SK-N-SH (cell line): ENCODE measurements at regions not wholly inside any gene's neighbourhood (a gene's known extent, or its start where the extent isn't known, plus 50 kb on each side); places are given as distances from the start of the nearest gene placed in this dataset.

Source experiments
- CTCF ChIA-PET: fragments of 300-600, 350-600 bp; formaldehyde crosslinking; extraction: SDS; loops from one replicate; lab custom pipeline; 2021; lab: Yijun Ruan, JAX
- POLR2A ChIA-PET: fragments of 350-600 bp; sonication (Branson Sonifier 250); formaldehyde crosslinking; extraction: SDS; loops from one replicate; lab custom pipeline; 2020; ENCODE audit warnings: antibody characterized with exemption, inconsistent platforms; lab: Yijun Ruan, JAX
- DNase-seq: peaks from one replicate; pipeline ENCODE4 v3.0.0; 2012
- H2AFZ ChIP-seq: fragments of 200-600 bp; sonication (generic); 2 replicates; pipeline ENCODE4 v1.8.1; 2016; ENCODE audit warnings: antibody characterized with exemption, mild to moderate bottlenecking, low read depth
- H3F3A ChIP-seq: fragments of 200-600 bp; sonication (generic); replicated peaks from 2 replicates; pipeline ENCODE3; 2016; ENCODE audit warnings: antibody characterized with exemption, mild to moderate bottlenecking; ENCODE audit not compliant: insufficient read depth
- H3K27ac ChIP-seq, 2 experiments: fragments of 200-500 bp in 1 of 2; fragments of 200-600 bp in 1 of 2; sonication (Bioruptor generic) in 1 of 2; sonication (generic), shearing (Covaris generic) in 1 of 2; 2 replicates each; pipeline versions ENCODE4 v1.5.1 to v1.6.1; 2014 to 2016; ENCODE audit warnings: low read depth in 2 of 2, inconsistent platforms in 1 of 2, low read length in 1 of 2, mild to moderate bottlenecking in 1 of 2, mixed read lengths in 1 of 2
- H3K27me3 ChIP-seq: fragments of 200-600 bp; sonication (generic), shearing (Covaris generic); 2 replicates; pipeline ENCODE4 v1.6.1; 2016; ENCODE audit warnings: mixed run types; ENCODE audit not compliant: insufficient read depth
- H3K36me3 ChIP-seq, 2 experiments: fragments of 200-500 bp in 1 of 2; fragments of 200-600 bp in 1 of 2; sonication (Bioruptor generic) in 1 of 2; sonication (generic) in 1 of 2; replicated peaks in 1 of 2; 2 replicates each; pipeline versions ENCODE3 to v1.5.1; 2014 to 2016; ENCODE audit warnings: low read length in 1 of 2, mild to moderate bottlenecking in 1 of 2; ENCODE audit not compliant: insufficient read depth in 2 of 2, control insufficient read depth in 1 of 2
- H3K4me1 ChIP-seq, 2 experiments: fragments of 200-500 bp in 1 of 2; fragments of 200-600 bp in 1 of 2; sonication (Bioruptor generic) in 1 of 2; sonication (generic), shearing (Covaris generic) in 1 of 2; 2 replicates each; pipeline versions ENCODE4 v1.5.1 to v1.6.1; 2014 to 2016; ENCODE audit warnings: low read depth in 1 of 2, low read length in 1 of 2, mixed run types in 1 of 2; ENCODE audit not compliant: insufficient read depth in 2 of 2, control insufficient read depth in 1 of 2
- H3K4me2 ChIP-seq: fragments of 200-600 bp; sonication (generic), shearing (Covaris generic); 2 replicates; pipeline ENCODE4 v1.6.1; 2017; ENCODE audit warnings: mixed run types
- H3K4me3 ChIP-seq, 2 experiments: fragments of 200-500 bp in 1 of 2; fragments of 200-600 bp in 1 of 2; sonication (Bioruptor generic) in 1 of 2; sonication (generic), shearing (Covaris generic) in 1 of 2; 2 replicates each; pipeline versions ENCODE4 v1.5.1 to v1.8.1; 2014 to 2016; ENCODE audit warnings: low read depth in 2 of 2, inconsistent platforms in 1 of 2, low read length in 1 of 2, mild to moderate bottlenecking in 1 of 2, mixed read lengths in 1 of 2, moderate library complexity in 1 of 2
- H3K79me2 ChIP-seq: fragments of 200-600 bp; sonication (generic); 2 replicates; pipeline ENCODE4 v1.8.1; 2017; ENCODE audit warnings: mild to moderate bottlenecking; ENCODE audit not compliant: insufficient read depth
- H3K9ac ChIP-seq: fragments of 200-600 bp; sonication (generic); 2 replicates; pipeline ENCODE4 v1.6.1; 2017; ENCODE audit warnings: mixed run types
- H3K9me2 ChIP-seq: fragments of 200-600 bp; sonication (generic); 2 replicates; pipeline ENCODE4 v1.6.1; 2017; ENCODE audit warnings: mixed run types
- H3K9me3 ChIP-seq: fragments of 200-600 bp; sonication (generic); 2 replicates; pipeline ENCODE4 v1.6.1; 2017; ENCODE audit warnings: mixed run types, mild to moderate bottlenecking, moderate library complexity
- H4K20me1 ChIP-seq: fragments of 200-600 bp; sonication (generic); 2 replicates; pipeline ENCODE4 v1.6.1; 2017; ENCODE audit warnings: mild to moderate bottlenecking, mixed run types; ENCODE audit not compliant: insufficient read depth
- FOSL2 ChIP-seq: IDR thresholded peaks from 2 replicates; pipeline ENCODE4 v1.4.0; 2012; ENCODE audit warnings: low read depth, mild to moderate bottlenecking, moderate library complexity, borderline replicate concordance
- POLR2AphosphoS5 ChIP-seq: IDR thresholded peaks from 2 replicates; pipeline ENCODE4 v1.6.1; 2012; ENCODE audit warnings: low read depth, low read length
- TCF12 ChIP-seq: IDR thresholded peaks from 2 replicates; pipeline ENCODE4 v1.4.0; 2012
- TEAD4 ChIP-seq: IDR thresholded peaks from 2 replicates; pipeline ENCODE4 v1.4.0; 2012; ENCODE audit warnings: mild to moderate bottlenecking, borderline replicate concordance; ENCODE audit not compliant: insufficient read depth
- YY1 ChIP-seq: IDR thresholded peaks from 2 replicates; pipeline ENCODE4 v1.4.0; 2012; ENCODE audit warnings: low read depth, mild to moderate bottlenecking
- WGBS: methylation state at CpG from one replicate; pipeline ENCODE4 v1.1.6; 2017; ENCODE audit warnings: low lambda C conversion rate; 5-methylcytosine and 5-hydroxymethylcytosine counted together
- TF ChIP-seq, protein P1 (sequence below): fragments of 150-350 bp; IDR thresholded peaks from 2 replicates; pipeline ENCODE4 v1.6.1; 2017; ENCODE audit warnings: antibody characterized with exemption, low read length, low read depth, borderline replicate concordance

DNA sequence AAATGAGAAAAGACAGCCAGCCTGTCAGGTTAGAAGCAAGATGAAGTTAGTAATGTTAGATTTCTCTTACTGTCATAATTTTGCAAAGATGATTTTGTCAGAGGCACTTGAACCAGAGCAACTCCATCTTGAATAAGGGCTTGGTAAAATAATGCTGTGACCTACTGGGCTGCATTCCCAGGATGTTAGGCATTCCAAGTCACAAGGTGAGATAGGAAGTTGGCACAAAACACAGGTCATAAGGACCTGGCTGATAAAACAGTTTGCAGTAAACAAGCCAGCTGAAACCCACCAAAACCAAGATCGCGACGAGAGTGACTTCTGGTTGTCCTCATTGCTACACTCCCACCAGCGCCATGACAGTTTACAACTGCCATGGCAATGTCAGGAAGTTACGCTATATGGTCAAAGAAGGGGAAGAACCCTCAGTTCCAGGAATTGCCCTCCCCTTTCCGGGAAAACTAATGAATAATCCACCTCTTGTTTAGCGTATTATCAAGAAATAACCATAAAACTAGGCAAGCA is 1313.5 kb upstream of the TMEM132C start:
- Histone ChIP-seq H3K27me3 (no peaks in the 10 kb centered on the region), H3K4me1 (no peaks in the 10 kb centered on the region), H4K20me1 (no peaks in the 10 kb centered on the region), H3K36me3 (no peaks in the 10 kb centered on the region), H2AFZ (no peak overlapping the region), H3K9me3 (no peaks in the 10 kb centered on the region), H3K79me2 (no peaks in the 10 kb centered on the region), H3K9me2 (no peaks in the 10 kb centered on the region), H3K4me3 (no peak overlapping the region), H3K9ac (no peak overlapping the region), H3K27ac (no peak overlapping the region), H3F3A (no peaks in the 10 kb centered on the region), H3K4me2 (no peak overlapping the region)
- DNase-seq, result no peak
- TF ChIP-seq TEAD4 (no peak), POLR2AphosphoS5 (no peak), YY1 (no peak), TCF12 (no peak)
- TF ChIP-seq, protein P1, sequence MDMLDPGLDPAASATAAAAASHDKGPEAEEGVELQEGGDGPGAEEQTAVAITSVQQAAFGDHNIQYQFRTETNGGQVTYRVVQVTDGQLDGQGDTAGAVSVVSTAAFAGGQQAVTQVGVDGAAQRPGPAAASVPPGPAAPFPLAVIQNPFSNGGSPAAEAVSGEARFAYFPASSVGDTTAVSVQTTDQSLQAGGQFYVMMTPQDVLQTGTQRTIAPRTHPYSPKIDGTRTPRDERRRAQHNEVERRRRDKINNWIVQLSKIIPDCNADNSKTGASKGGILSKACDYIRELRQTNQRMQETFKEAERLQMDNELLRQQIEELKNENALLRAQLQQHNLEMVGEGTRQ, result no peak
- ChIA-PET POLR2A (no interaction called here), CTCF (no interaction called here)
- 38% methylated on average over 7 of the region's 7 CpGs for WGBS

DNA sequence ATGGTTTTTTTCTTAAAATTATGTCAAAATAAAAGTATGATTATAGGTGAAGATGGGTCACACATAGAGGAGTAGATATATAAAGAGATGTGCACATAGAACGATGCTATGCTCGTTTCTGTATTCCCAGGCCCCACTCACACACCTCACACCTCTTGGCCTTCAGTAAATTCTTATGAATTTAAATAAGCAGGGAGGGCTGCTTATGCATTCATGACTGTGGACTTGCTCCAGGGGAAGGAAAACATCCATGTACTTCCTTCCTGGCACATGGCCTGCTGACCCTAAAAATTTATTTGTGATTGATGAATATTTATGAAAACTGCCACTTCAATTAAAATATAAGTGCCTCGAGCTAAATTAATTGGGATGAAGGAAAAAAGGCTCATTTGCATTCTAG is 1306.7 kb upstream of the TMEM132C start:
- no peaks in the 10 kb centered on the region for H3K9me3 ChIP-seq

DNA sequence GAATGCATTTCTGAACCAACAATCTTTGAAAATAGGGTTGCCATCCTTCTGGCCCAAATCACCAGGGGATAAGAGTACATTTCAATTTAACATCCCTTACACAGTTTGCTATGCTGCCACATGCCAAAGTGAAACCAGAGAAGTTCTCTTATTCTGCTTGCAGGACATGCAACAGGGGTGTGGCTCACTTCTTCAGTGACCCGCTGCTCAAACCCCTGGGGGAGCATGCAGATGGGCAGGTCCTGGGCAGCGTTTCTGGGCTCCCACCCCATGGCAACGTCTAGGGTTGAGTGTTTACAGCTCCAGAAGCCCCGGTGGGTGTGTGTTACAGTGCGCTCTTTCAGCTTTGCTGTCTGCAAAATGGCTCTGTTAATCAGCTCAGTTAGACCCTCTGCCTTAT is 1306.3 kb upstream of the TMEM132C start:
- Histone ChIP-seq H3K27me3 (no peaks in the 10 kb centered on the region), H3K36me3 (no peaks in the 10 kb centered on the region), H3K27ac (no peak overlapping the region), H3F3A (no peaks in the 10 kb centered on the region), H3K9ac (no peak overlapping the region), H3K4me2 (no peak overlapping the region), H3K79me2 (no peaks in the 10 kb centered on the region), H3K4me1 (no peaks in the 10 kb centered on the region), H4K20me1 (no peaks in the 10 kb centered on the region), H3K4me3 (no peak overlapping the region), H2AFZ (no peak overlapping the region)
- POLR2A ChIA-PET, result no interaction called here
- 11% methylated on average over 5 of the region's 5 CpGs for WGBS
- no peak for TF ChIP-seq FOSL2
- TF ChIP-seq, all 33 proteins: peak for 0
- Histone ChIP-seq H3K9me2 (no peaks in the 10 kb centered on the region), H3K9me3 (no peaks in the 10 kb centered on the region)
- CTCF ChIA-PET, result no interaction called here
- no peak for DNase-seq

More for the DNA sequence above, 1306.7 kb upstream of the TMEM132C start:
- Histone ChIP-seq H4K20me1 (no peaks in the 10 kb centered on the region), H3K9me2 (no peaks in the 10 kb centered on the region), H3F3A (no peaks in the 10 kb centered on the region), H3K27ac (no peak overlapping the region), H3K27me3 (no peaks in the 10 kb centered on the region), H3K4me3 (no peak overlapping the region), H3K4me2 (no peak overlapping the region), H3K36me3 (no peaks in the 10 kb centered on the region), H3K4me1 (no peaks in the 10 kb centered on the region), H2AFZ (no peak overlapping the region), H3K9ac (no peak overlapping the region), H3K79me2 (no peaks in the 10 kb centered on the region)
- ChIA-PET POLR2A (no interaction called here), CTCF (no interaction called here)
- 5% methylated on average over 3 of the region's 3 CpGs for WGBS
- TF ChIP-seq TEAD4, result no peak
- DNase-seq, result no peak
